Activated CD8-positive, alpha-beta T cell treated with anti-CD3 and anti-CD28 coated beads, Interleukin-2, amount 10 ng/mL, durations not matched to agents 7 days and 5 days (primary cell): ENCODE measurements at regions not wholly inside any gene's neighbourhood (a gene's known extent, or its start where the extent isn't known, plus 50 kb on each side); places are given as distances from the start of the nearest gene placed in this dataset.

ENCODE experiments used
- ATAC-seq: fragments of 150-1000 bp; cut with Tn5 transposase; one replicate; pipeline ENCODE4 v1.10.0; 2021; ENCODE audit warnings: moderate library complexity
- CTCF ChIA-PET: fragments of 350-600 bp; sonication (Branson Sonifier 250); formaldehyde crosslinking; loops from one replicate; lab custom pipeline; 2021; ENCODE audit warnings: antibody characterized with exemption; lab: Charles Lee
- POLR2A ChIA-PET: fragments of 350-600 bp; sonication (Branson Sonifier 250); formaldehyde crosslinking; loops from one replicate; lab custom pipeline; 2021; ENCODE audit warnings: antibody characterized with exemption; lab: Charles Lee
- DNase-seq: peaks from one replicate; pipeline ENCODE4 v3.0.0-alpha.2; 2020
- H3K27ac Mint-ChIP-seq: one replicate; pipeline ENCODE4 v1.8.0; 2021; ENCODE audit warnings: mild to moderate bottlenecking, mixed read lengths
- H3K27me3 Mint-ChIP-seq: one replicate; pipeline ENCODE4 v1.8.0; 2021; ENCODE audit warnings: low read depth, mixed read lengths
- H3K36me3 Mint-ChIP-seq: one replicate; pipeline ENCODE4 v1.8.0; 2021; ENCODE audit warnings: low read depth, mixed read lengths
- H3K4me1 Mint-ChIP-seq: one replicate; pipeline ENCODE4 v1.8.0; 2021; ENCODE audit warnings: low read depth, mixed read lengths
- H3K4me3 Mint-ChIP-seq: one replicate; pipeline ENCODE4 v1.8.0; 2021; ENCODE audit warnings: mild to moderate bottlenecking, mixed read lengths
- H3K9me3 Mint-ChIP-seq: one replicate; pipeline ENCODE4 v1.8.0; 2022; ENCODE audit warnings: mixed read lengths; ENCODE audit not compliant: insufficient read depth

DNA sequence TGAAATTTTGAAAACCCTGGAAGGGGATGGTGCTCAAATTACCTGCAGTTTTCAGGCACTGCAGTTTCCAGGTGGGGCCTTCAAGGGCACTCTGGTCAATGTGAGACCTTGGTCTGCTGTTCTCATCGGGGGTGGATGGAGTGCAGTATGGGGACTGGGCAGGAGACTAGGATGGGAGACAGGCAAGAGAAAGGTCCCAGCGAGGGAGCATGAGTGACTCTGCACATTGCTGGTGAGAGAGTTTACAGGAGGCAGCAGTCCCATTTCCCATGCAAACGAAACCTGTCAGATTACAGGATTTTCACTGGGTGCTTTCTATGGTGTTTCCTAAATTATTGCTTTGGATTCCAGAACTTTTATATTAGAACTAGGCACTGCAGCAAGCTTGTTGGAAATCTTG, 73.5 kb upstream of the DTNBP1 start:
- H3K4me3 Mint-ChIP-seq, result no peak overlapping the region
- no peaks in the 10 kb centered on the region for H3K36me3 Mint-ChIP-seq
- peaks cover 16% of the 10 kb centered on the region for H3K4me1 Mint-ChIP-seq
- H3K27ac Mint-ChIP-seq, result no peak overlapping the region
- DNase-seq, result no peak
- H3K27me3 Mint-ChIP-seq, result peaks cover 3% of the 10 kb centered on the region
- H3K9me3 Mint-ChIP-seq, result no peaks in the 10 kb centered on the region
- POLR2A ChIA-PET, result no interaction called here
- ATAC-seq, result no peak
- CTCF ChIA-PET, result interaction anchor here (2.0 kb wide), 1 partner anchor 45 kb away, joined by 6 read pairs; no protein-coding TSS in a partner anchor

DNA sequence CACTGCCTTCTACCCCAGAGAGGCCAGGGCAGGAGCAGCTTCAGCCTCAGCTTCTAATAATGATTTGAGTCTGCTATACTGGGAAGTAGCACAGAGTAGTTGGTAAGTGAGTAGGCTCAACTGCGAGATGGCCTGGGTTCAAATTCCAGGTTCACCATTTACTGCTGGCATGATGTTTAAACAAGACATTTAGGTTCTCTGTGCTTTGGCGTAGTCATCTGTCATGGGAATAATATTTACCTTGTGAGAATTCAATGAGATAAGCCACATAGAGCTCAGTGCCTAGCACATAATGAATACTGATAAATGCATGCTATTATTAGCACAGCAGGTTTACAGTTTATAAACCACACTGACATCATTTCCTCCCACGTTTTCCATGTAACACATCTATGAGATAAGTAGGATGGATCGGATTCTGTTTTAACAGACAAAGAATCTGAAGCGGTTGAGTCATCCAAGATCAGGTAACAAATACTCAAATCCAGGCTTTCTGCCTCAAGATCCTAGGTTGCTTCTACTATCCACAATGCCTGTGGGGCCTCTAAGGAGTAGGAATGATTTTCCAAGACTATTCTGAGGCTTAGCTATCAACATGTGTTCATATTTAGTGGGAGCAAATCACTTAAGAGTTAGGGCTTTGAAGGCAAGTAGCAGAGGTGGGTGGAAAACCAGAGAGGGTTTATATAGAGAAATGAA, 72.9 kb upstream of the DTNBP1 start:
- ATAC-seq (no peak), DNase-seq (no peak)
- H3K4me3 Mint-ChIP-seq, result no peak overlapping the region
- H3K36me3 Mint-ChIP-seq, result no peaks in the 10 kb centered on the region
- CTCF ChIA-PET, result interaction anchor here (2.0 kb wide), 1 partner anchor 44 kb away, joined by 6 read pairs; no protein-coding TSS in a partner anchor
- peaks cover 16% of the 10 kb centered on the region for H3K4me1 Mint-ChIP-seq
- POLR2A ChIA-PET, result no interaction called here
- no peaks in the 10 kb centered on the region for H3K9me3 Mint-ChIP-seq
- peaks cover 3% of the 10 kb centered on the region for H3K27me3 Mint-ChIP-seq
- no peak overlapping the region for H3K27ac Mint-ChIP-seq

DNA sequence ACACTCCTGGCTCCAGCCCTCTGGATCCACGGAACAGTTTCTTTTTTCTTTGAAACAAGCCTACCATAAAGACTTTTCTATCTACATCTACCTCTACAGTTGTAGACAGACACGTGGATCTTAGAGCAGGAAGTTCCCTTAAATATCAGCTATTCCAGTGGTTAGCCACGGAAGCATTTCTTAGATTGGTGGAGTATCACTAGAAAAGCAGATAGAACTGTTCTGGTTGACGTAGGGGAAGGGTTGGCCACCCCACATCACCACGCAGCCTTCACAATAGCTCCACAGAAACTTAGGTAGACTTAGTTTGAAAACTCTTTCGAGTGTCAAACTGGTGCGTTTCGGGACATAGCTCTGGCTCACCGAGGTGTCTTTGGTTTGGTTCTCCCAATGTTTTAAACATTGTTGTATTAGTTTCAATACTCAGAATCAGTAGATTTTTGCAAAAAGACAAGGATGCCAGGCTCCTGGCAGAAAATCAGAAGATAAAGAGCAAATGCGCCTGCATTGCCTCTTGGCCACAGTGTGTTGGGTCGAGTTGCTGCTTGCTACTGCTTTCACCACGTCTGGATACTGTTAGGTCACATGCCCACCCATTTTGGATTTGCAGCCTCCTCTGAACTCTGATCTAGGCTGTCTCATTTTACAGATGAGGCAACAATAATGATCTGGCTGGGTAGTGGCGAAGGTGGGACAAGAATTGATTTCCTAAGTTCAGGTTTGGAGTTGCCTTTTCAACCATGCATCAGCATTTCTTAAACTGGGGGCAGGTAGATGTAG, 71.5 kb upstream of the DTNBP1 start:
- Mint-ChIP-seq H3K27ac (no peak overlapping the region), H3K4me1 (peaks cover 16% of the 10 kb centered on the region), H3K9me3 (no peaks in the 10 kb centered on the region), H3K27me3 (peaks cover 3% of the 10 kb centered on the region), H3K36me3 (no peaks in the 10 kb centered on the region), H3K4me3 (no peak overlapping the region)
- CTCF ChIA-PET, result interaction anchor here (1.0 kb wide), 1 partner anchor 106 kb away, joined by 3 read pairs; no protein-coding TSS in a partner anchor
- no peak for DNase-seq
- POLR2A ChIA-PET, result interaction anchor here (0.6 to 0.8 kb wide), 2 partner anchors 159 to 1138 kb away, joined by 3 to 4 read pairs; no protein-coding TSS in a partner anchor
- no peak for ATAC-seq

DNA sequence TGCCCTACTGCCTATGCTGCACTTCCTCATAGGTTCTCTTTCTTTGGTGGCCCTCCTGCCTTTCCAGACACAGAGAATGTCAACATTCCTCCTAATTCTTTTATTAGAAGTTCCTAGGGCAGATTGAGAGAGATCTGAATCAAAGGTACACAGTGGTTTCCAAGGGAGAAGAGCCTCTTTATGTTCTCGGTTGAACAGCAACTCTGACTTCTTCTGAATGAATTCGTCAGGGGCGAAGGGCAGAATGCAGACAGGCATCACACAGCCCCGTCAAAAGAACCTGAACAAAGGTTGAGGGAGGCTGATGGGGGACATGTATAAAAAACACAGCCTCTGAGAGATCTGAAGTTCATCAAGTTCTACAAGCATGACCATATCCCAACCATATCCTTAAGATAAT, 68.1 kb upstream of the DTNBP1 start:
- POLR2A ChIA-PET, result no interaction called here
- H3K27me3 Mint-ChIP-seq, result peaks cover 5% of the 10 kb centered on the region
- H3K36me3 Mint-ChIP-seq, result no peaks in the 10 kb centered on the region
- H3K4me1 Mint-ChIP-seq, result peaks cover 12% of the 10 kb centered on the region
- CTCF ChIA-PET, result interaction anchor here (1.7 kb wide), 1 partner anchor 40 kb away, joined by 3 read pairs; no protein-coding TSS in a partner anchor
- ATAC-seq (no peak), DNase-seq (no peak)
- H3K27ac Mint-ChIP-seq, result no peak overlapping the region
- H3K4me3 Mint-ChIP-seq, result no peak overlapping the region
- H3K9me3 Mint-ChIP-seq, result no peaks in the 10 kb centered on the region

DNA sequence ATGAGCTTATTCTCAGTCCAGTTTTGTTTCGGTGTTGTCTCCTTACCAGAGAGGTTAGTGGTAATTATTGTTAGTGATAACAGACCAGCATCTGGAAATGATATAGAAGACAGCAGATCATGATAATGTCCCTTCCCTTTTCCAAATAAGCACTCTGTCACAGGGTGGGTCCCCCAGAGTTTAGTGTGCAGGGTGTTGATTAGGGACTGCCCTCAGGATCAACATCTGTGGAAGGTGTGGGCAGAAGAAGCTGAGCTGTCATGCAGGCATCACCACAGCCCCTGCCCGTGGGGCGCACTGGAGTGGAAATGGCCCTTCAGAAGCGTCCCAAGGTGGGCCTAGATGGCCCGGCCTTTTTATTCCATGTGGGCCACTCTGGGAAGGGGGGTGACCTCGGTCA, 67.6 kb upstream of the DTNBP1 start:
- Mint-ChIP-seq H3K27ac (no peak overlapping the region), H3K36me3 (no peaks in the 10 kb centered on the region), H3K9me3 (no peaks in the 10 kb centered on the region), H3K4me3 (no peak overlapping the region), H3K4me1 (peaks cover 8% of the 10 kb centered on the region), H3K27me3 (peaks cover 5% of the 10 kb centered on the region)
- ChIA-PET CTCF (interaction anchor here (1.7 kb wide), 1 partner anchor 39 kb away, joined by 3 read pairs; no protein-coding TSS in a partner anchor), POLR2A (no interaction called here)
- no peak for ATAC-seq
- DNase-seq, result no peak

DNA sequence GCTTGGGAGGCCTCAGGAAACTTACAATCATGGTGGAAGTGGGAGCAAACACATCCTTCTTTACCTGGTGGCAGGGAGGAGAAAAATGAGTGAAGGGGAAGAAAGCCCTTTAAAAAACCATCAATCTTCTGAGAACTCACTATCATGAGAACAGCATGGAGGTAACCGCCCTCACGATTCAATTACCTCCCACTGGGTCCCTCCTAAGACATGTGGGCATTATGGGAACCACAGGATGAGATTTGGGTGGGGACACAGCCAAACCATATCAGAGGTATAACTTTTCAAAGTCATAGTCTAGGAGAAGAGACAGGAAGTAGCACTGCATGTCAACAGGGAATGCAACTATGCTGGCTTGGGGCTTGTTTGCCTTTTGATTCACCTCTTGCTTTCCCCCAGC, 59.9 kb upstream of the DTNBP1 start:
- no peak for ATAC-seq
- Mint-ChIP-seq H3K4me3 (no peak overlapping the region), H3K27ac (no peak overlapping the region), H3K9me3 (no peaks in the 10 kb centered on the region), H3K4me1 (no peaks in the 10 kb centered on the region), H3K27me3 (peaks cover 5% of the 10 kb centered on the region), H3K36me3 (no peaks in the 10 kb centered on the region)
- ChIA-PET CTCF (no interaction called here), POLR2A (no interaction called here)
- no peak for DNase-seq

DNA sequence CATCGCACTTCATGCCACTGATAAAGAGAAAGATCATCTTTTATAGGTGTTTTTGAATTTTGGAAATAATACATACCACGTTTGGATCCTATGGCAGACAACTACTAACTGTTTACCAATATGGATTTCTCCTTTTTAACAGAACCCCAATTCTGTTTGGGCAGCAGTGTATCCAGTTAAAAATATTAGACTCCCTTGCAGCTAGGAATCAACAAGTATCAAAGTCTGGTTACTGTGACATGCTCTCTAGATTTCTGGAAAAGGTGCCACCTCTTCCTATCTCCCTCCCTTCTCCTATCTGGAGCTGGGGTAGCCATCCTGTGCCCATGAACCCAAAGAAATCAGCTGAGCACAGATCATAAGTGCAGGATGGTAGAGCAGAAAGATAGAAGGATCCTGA, 54.1 kb upstream of the DTNBP1 start:
- ChIA-PET CTCF (interaction anchor here (1.5 kb wide), 1 partner anchor 26 kb away, joined by 4 read pairs; no protein-coding TSS in a partner anchor), POLR2A (no interaction called here)
- no peaks in the 10 kb centered on the region for H3K9me3 Mint-ChIP-seq
- ATAC-seq (no peak), DNase-seq (no peak)
- H3K27me3 Mint-ChIP-seq, result peaks cover 1% of the 10 kb centered on the region
- H3K36me3 Mint-ChIP-seq, result no peaks in the 10 kb centered on the region
- H3K27ac Mint-ChIP-seq, result no peak overlapping the region
- no peaks in the 10 kb centered on the region for H3K4me1 Mint-ChIP-seq
- H3K4me3 Mint-ChIP-seq, result no peak overlapping the region

DNA sequence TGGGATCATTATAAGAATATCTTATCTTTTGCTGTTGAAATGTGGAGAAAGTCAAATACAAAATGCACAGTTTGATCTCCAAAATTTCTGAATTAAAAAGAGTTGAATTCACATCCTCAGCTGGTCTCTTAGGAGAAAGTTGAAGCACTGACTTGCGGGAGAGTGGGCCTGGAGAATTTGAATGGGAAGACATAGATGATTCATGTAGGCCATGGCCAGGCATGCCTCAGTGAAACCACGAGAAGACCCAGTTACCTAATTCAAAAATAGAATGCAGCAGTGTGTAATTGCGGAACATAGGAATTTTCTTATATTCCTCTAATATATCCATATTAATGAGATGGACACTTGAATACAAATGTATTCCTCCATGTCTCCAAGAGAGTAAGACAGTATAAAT, 53.0 kb upstream of the DTNBP1 start:
- DNase-seq (no peak), ATAC-seq (no peak)
- H3K9me3 Mint-ChIP-seq, result no peaks in the 10 kb centered on the region
- peaks cover 1% of the 10 kb centered on the region for H3K27me3 Mint-ChIP-seq
- no peaks in the 10 kb centered on the region for H3K36me3 Mint-ChIP-seq
- no peaks in the 10 kb centered on the region for H3K4me1 Mint-ChIP-seq
- H3K27ac Mint-ChIP-seq, result no peak overlapping the region
- POLR2A ChIA-PET, result no interaction called here
- CTCF ChIA-PET, result no interaction called here
- H3K4me3 Mint-ChIP-seq, result no peak overlapping the region

DNA sequence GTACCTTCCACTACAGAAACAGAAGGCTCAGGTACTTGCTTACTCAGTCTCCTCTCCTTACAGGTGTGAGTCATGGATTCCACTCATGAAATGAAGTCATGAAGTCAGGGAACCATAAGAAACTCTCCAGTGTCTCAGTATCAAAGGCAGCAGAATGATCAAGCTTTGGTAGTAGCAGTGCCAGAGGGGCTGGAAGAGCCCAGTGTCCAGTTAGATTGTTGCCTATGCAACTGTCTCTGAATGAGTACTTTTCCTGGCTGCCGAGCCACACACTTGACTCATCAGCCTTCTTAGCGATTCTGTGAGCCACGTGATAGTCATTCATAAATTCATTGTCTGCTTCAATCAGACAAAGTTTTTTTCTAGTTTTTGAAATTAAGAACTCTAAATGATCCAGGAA, 52.2 kb upstream of the DTNBP1 start:
- Mint-ChIP-seq H3K27me3 (peaks cover 1% of the 10 kb centered on the region), H3K27ac (no peak overlapping the region), H3K36me3 (no peaks in the 10 kb centered on the region), H3K4me3 (no peak overlapping the region), H3K9me3 (no peaks in the 10 kb centered on the region), H3K4me1 (no peaks in the 10 kb centered on the region)
- ChIA-PET CTCF (no interaction called here), POLR2A (no interaction called here)
- ATAC-seq (no peak), DNase-seq (no peak)

DNA sequence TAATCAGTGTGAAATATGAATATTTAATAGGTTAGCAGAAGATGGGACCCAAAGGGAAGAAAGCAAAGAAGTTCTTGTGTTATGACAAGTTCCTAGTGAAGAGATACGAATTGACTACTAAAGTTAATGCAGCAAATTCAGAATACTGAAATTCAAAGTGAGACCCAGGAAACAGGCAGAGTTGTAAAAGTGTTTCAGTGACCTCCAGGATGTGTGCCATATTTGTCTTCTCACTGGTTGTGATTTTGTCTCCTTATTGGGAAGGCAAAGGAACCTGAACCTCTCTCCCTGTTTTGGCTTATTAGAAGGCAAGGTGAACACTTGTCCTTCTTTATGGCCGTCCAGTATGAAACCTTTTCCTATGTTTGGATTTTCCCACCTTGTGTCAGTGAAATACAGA, 51.8 kb upstream of the DTNBP1 start:
- ChIA-PET POLR2A (no interaction called here), CTCF (no interaction called here)
- H3K27me3 Mint-ChIP-seq, result peaks cover 1% of the 10 kb centered on the region
- ATAC-seq, result no peak
- H3K4me3 Mint-ChIP-seq, result no peak overlapping the region
- no peaks in the 10 kb centered on the region for H3K36me3 Mint-ChIP-seq
- H3K27ac Mint-ChIP-seq, result no peak overlapping the region
- DNase-seq, result no peak
- no peaks in the 10 kb centered on the region for H3K4me1 Mint-ChIP-seq
- no peaks in the 10 kb centered on the region for H3K9me3 Mint-ChIP-seq

DNA sequence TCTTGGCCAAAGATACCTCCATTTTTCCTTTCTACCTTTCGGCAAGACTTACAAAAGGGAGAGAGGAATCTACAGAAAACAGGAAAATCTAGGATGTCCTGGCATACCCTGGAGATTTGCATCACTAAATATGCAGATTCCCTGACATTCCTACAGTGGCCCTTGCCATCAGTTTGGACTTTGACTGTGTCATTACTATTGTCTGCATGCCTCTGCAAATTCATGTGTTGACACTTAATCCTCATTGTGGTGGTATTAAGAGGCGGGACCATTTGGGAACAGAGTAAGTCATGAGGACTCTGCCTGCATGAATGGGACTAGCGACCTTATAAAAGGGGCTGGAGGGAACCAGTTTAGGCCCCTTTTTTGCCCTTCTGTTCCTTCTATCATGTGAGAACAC, 50.5 kb upstream of the DTNBP1 start:
- Mint-ChIP-seq H3K9me3 (no peaks in the 10 kb centered on the region), H3K4me3 (no peak overlapping the region), H3K27ac (no peak overlapping the region), H3K36me3 (no peaks in the 10 kb centered on the region), H3K27me3 (peaks cover 1% of the 10 kb centered on the region), H3K4me1 (no peaks in the 10 kb centered on the region)
- no peak for DNase-seq
- no peak for ATAC-seq
- CTCF ChIA-PET, result no interaction called here
- POLR2A ChIA-PET, result no interaction called here

DNA sequence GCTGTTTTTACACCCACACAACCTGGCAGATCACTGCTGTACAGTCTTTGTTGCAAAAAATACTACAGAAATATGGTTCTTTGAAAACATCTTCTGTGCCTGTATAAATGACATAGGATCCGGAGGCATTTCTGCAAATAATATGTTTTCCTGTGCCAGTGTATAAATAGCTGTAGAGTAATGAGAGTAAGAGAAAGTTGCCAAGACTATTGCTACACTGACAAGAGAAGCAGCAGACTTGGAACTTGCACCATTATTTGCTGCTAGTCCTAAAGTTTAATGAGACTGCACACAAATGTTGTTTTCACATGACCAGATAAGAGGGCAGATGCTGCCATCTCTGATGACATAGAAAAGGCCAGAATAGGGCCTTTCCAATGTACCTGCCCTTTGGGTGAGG, 50.0 kb upstream of the DTNBP1 start:
- ATAC-seq (no peak), DNase-seq (no peak)
- Mint-ChIP-seq H3K4me3 (no peak overlapping the region), H3K36me3 (no peaks in the 10 kb centered on the region), H3K27me3 (peaks cover 6% of the 10 kb centered on the region), H3K9me3 (no peaks in the 10 kb centered on the region), H3K27ac (no peak overlapping the region), H3K4me1 (no peaks in the 10 kb centered on the region)
- POLR2A ChIA-PET, result no interaction called here
- CTCF ChIA-PET, result interaction anchor here (1.2 kb wide), 1 partner anchor 21 kb away, joined by 3 read pairs; no protein-coding TSS in a partner anchor
